HCT116 (cell line): ENCODE measurements at regions not wholly inside any gene's neighbourhood (a gene's known extent, or its start where the extent isn't known, plus 50 kb on each side); places are given as distances from the start of the nearest gene placed in this dataset.

Source experiments
- CBX3 ChIP-seq: IDR thresholded peaks from 2 replicates; pipeline ENCODE4 v1.6.1; 2012; ENCODE audit warnings: low read depth
- CTCF ChIP-seq, 3 experiments: fragments of 200-600 bp in 1 of 3; sonication (generic) in 1 of 3; IDR thresholded peaks in 2 of 3; conservative IDR thresholded peaks in 1 of 3; 2 replicates each; pipeline ENCODE4 v1.5.1; 2012 to 2017; ENCODE audit warnings: low read depth in 2 of 3, low read length in 2 of 3, antibody characterized with exemption in 1 of 3, borderline replicate concordance in 1 of 3, control low read depth in 1 of 3, mild to moderate bottlenecking in 1 of 3, mixed read lengths in 1 of 3, mixed run types in 1 of 3, moderate library complexity in 1 of 3; ENCODE audit not compliant: insufficient read depth in 1 of 3
- EZH2 ChIP-seq: fragments of 200-600 bp; sonication (generic); IDR thresholded peaks from 2 replicates; pipeline ENCODE4 v1.6.1; 2017; ENCODE audit warnings: antibody characterized with exemption, mixed run types
- JUND ChIP-seq: IDR thresholded peaks from 2 replicates; pipeline ENCODE4 v1.6.1; 2012
- POLR2A ChIP-seq: IDR thresholded peaks from 2 replicates; pipeline ENCODE4 v1.7.0; 2011; ENCODE audit warnings: borderline replicate concordance; ENCODE audit not compliant: insufficient read depth, insufficient read length; ENCODE audit errors: extremely low read depth
- RAD21 ChIP-seq: IDR thresholded peaks from 2 replicates; pipeline ENCODE4 v1.6.1; 2012; ENCODE audit warnings: low read depth, mild to moderate bottlenecking

- TF ChIP-seq CTCF (IDR thresholded peaks at IDR 0.05 in 2 of 3, conservative IDR thresholded peaks at IDR 0.05 in 1 of 3; ENCODE audit: borderline replicate concordance in 1 of 3, insufficient read depth in 1 of 3, low read depth in 2 of 3, low read length in 2 of 3) (no peak; a peak in 1 of 6 replicates), RAD21 (peak; percentile 20; the same call in 1 of the 2 replicates), CBX3 (no peak), POLR2A (no peak), JUND (no peak), EZH2 (no peak)
Observed at GRCh38 chr1:68570871-68571270, 74.0 kb upstream of the DEPDC1 start.
